Endothelial cell of umbilical vein (primary cell): ENCODE measurements at regions not wholly inside any gene's neighbourhood (a gene's known extent, or its start where the extent isn't known, plus 50 kb on each side); places are given as distances from the start of the nearest gene placed in this dataset.

ENCODE experiments used
- BruUV-seq: library from RNA; stranded (reverse); fragments of 400-500 nt; replicated peaks from 2 replicates; lab custom pipeline; 2021; lab: Mats Ljungman, UMichigan
- CTCF ChIA-PET: fragments of 300-600, 350-600 bp; sonication (Branson Sonifier 250); formaldehyde crosslinking; loops from one replicate; lab custom pipeline; 2021; ENCODE audit warnings: antibody characterized with exemption, inconsistent platforms; lab: Charles Lee
- POLR2A ChIA-PET: fragments of 300-600, 350-600 bp; sonication (Branson Sonifier 250); formaldehyde crosslinking; loops from one replicate; lab custom pipeline; 2021; ENCODE audit warnings: antibody characterized with exemption, inconsistent platforms; lab: Charles Lee
- DNase-seq: peaks from one replicate; pipeline ENCODE4 v3.0.0-alpha.2; 2011; ENCODE audit warnings: low read depth, low spot score
- FAIRE-seq: peaks from 2 replicates; lab custom pipeline; 2011; peaks lifted over from hg19 to GRCh38; lab: Jason Lieb, UNC
- H2AFZ ChIP-seq: 2 replicates; pipeline ENCODE4 v1.6.0; 2012; ENCODE audit warnings: low read depth, low read length, control low read depth, inconsistent platforms
- H3K27ac ChIP-seq: 2 replicates; pipeline ENCODE4 v1.5.1; 2011; ENCODE audit warnings: low read depth, mild to moderate bottlenecking, control low read depth, low read length, moderate library complexity; ENCODE audit not compliant: insufficient read depth
- H3K27me3 ChIP-seq, 2 experiments: 2 replicates each; pipeline versions ENCODE4 v1.6.0 to v1.6.1; 2011; ENCODE audit warnings: low read length in 2 of 2, mixed read lengths in 1 of 2; ENCODE audit not compliant: control insufficient read depth in 2 of 2, insufficient read depth in 2 of 2
- H3K36me3 ChIP-seq, 2 experiments: 2 replicates in 1 of 2; 3 replicates in 1 of 2; pipeline ENCODE4 v1.5.1; 2011; ENCODE audit warnings: low read length in 2 of 2, mild to moderate bottlenecking in 1 of 2, moderate library complexity in 1 of 2; ENCODE audit not compliant: control insufficient read depth in 2 of 2, insufficient read depth in 2 of 2; ENCODE audit errors: extremely low read depth in 1 of 2
- H3K4me1 ChIP-seq: 3 replicates; pipeline ENCODE4 v1.5.1; 2011; ENCODE audit warnings: mild to moderate bottlenecking, low read length; ENCODE audit not compliant: control insufficient read depth, insufficient read depth; ENCODE audit errors: extremely low read depth
- H3K4me2 ChIP-seq: 2 replicates; pipeline ENCODE4 v1.6.1; 2011; ENCODE audit warnings: low read length, control low read depth, mixed read lengths; ENCODE audit not compliant: insufficient read depth
- H3K4me3 ChIP-seq, 3 experiments: fragments of 200-600 bp in 1 of 3; sonication (generic), shearing (Covaris generic) in 1 of 3; replicated peaks in 1 of 3; 2 replicates each; pipeline ENCODE4 v1.5.1; 2011 to 2016; ENCODE audit warnings: control low read depth in 3 of 3, low read length in 3 of 3, mild to moderate bottlenecking in 2 of 3, inconsistent platforms in 1 of 3, low read depth in 1 of 3, moderate library complexity in 1 of 3; ENCODE audit not compliant: insufficient read depth in 1 of 3
- H3K79me2 ChIP-seq: 2 replicates; pipeline ENCODE4 v1.6.0; 2012; ENCODE audit warnings: low read length, inconsistent platforms; ENCODE audit not compliant: control insufficient read depth, insufficient read depth
- H3K9ac ChIP-seq: replicated peaks from 2 replicates; pipeline ENCODE3; 2011; ENCODE audit warnings: low read length, control low read depth; ENCODE audit not compliant: insufficient read depth; ENCODE audit errors: extremely low read depth
- H3K9me1 ChIP-seq: replicated peaks from 3 replicates; pipeline ENCODE4 v1.6.0; 2011; ENCODE audit warnings: mild to moderate bottlenecking, low read length; ENCODE audit not compliant: control insufficient read depth, insufficient read depth; ENCODE audit errors: extremely low read depth
- H3K9me3 ChIP-seq: replicated peaks from 2 replicates; pipeline ENCODE4 v1.5.1; 2012; ENCODE audit warnings: low read length, inconsistent platforms; ENCODE audit not compliant: control insufficient read depth, insufficient read depth
- H4K20me1 ChIP-seq: replicated peaks from 2 replicates; pipeline ENCODE3; 2011; ENCODE audit warnings: mild to moderate bottlenecking, low read length; ENCODE audit not compliant: control insufficient read depth, insufficient read depth; ENCODE audit errors: extremely low read depth
- FOS ChIP-seq: IDR thresholded peaks from 2 replicates; pipeline ENCODE4 v1.6.1; 2011; ENCODE audit warnings: mild to moderate bottlenecking, low read length, moderate library complexity, borderline replicate concordance; ENCODE audit not compliant: insufficient read depth
- JUN ChIP-seq: IDR thresholded peaks from 2 replicates; pipeline ENCODE4 v1.6.1; 2011; ENCODE audit warnings: borderline replicate concordance, low read depth; ENCODE audit not compliant: insufficient read length, insufficient read depth
- MYC ChIP-seq: IDR thresholded peaks from one replicate; pipeline ENCODE4 v1.6.1; 2011; ENCODE audit warnings: mild to moderate bottlenecking, low read depth, low read length
- dilution Hi-C: fragments of 300-500 bp; cut with MboI; formaldehyde crosslinking; loops from one replicate; pipeline ENCODE4 v1.15.0; 2019; ENCODE audit warnings: low sequenced_read_pairs; ENCODE audit not compliant: extremely low pct_ligation_motif_present
- intact Hi-C: fragments of 100-400 bp; cut with micrococcal nuclease; formaldehyde crosslinking; loops from one replicate; pipeline ENCODE4 v1.10.0; 2022
- TF ChIP-seq, protein P1 (sequence below), 2 donors: IDR thresholded peaks; 1 replicate in 1 of 2; 2 replicates in 1 of 2; pipeline ENCODE4 v1.5.1; 2011; ENCODE audit warnings: low read length in 2 of 2, mild to moderate bottlenecking in 2 of 2, moderate library complexity in 2 of 2, control low read depth in 1 of 2, inconsistent platforms in 1 of 2, low read depth in 1 of 2; ENCODE audit not compliant: insufficient read depth in 1 of 2; ENCODE audit errors: extremely low read depth in 1 of 2

DNA sequence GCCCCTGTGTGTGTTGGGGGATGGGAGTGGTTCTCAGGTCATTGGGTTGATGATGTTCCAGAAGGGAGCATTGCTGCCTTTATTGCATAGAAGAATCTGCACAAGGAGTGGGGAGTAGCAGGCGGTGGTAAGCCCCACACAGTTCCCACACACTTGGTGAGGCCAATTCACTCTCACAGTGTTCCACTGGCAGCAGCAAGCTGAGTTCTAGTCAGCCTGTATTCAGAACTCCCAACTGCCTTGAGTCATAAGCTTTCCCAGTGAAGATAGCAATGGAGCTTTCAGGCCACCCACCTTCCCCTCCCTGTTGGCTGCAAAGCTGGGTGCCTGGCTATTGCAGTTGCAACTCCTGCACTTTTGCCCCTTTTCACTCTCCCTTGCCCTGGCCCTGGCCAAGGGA, 181.1 kb upstream of the RBMS3 start:
- no peak overlapping the region for H3K27ac ChIP-seq
- ChIA-PET POLR2A (no interaction called here), CTCF (interaction anchor here (1.3 kb wide), 1 partner anchor 183 kb away, joined by 5 read pairs; no protein-coding TSS in a partner anchor)
- no peak overlapping the region for H3K4me3 ChIP-seq
- H3K9ac ChIP-seq, result no peak overlapping the region
- TF ChIP-seq, protein P1, sequence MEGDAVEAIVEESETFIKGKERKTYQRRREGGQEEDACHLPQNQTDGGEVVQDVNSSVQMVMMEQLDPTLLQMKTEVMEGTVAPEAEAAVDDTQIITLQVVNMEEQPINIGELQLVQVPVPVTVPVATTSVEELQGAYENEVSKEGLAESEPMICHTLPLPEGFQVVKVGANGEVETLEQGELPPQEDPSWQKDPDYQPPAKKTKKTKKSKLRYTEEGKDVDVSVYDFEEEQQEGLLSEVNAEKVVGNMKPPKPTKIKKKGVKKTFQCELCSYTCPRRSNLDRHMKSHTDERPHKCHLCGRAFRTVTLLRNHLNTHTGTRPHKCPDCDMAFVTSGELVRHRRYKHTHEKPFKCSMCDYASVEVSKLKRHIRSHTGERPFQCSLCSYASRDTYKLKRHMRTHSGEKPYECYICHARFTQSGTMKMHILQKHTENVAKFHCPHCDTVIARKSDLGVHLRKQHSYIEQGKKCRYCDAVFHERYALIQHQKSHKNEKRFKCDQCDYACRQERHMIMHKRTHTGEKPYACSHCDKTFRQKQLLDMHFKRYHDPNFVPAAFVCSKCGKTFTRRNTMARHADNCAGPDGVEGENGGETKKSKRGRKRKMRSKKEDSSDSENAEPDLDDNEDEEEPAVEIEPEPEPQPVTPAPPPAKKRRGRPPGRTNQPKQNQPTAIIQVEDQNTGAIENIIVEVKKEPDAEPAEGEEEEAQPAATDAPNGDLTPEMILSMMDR (IDR thresholded peaks at IDR 0.05; ENCODE audit: extremely low read depth in 1 of 2, insufficient read depth in 1 of 2, low read depth in 1 of 2, low read length in 2 of 2), result no peak
- TF ChIP-seq FOS (no peak), MYC (no peak), JUN (no peak)
- no peaks in the 10 kb centered on the region for H3K9me3 ChIP-seq
- intact Hi-C loops, result no loop called here
- BruUV-seq, result no TSS peak
- H3K4me1 ChIP-seq, result no peaks in the 10 kb centered on the region
- no peaks in the 10 kb centered on the region for H3K9me1 ChIP-seq
- DNase-seq (peak; percentile 3), FAIRE-seq (no peak)
- H3K27me3 ChIP-seq, result no peaks in the 10 kb centered on the region
- H3K4me2 ChIP-seq, result no peak overlapping the region
- no peaks in the 10 kb centered on the region for H4K20me1 ChIP-seq
- H2AFZ ChIP-seq, result no peak overlapping the region
- no peaks in the 10 kb centered on the region for H3K36me3 ChIP-seq
- H3K79me2 ChIP-seq, result no peaks in the 10 kb centered on the region
- dilution Hi-C loops, result no loop called here

DNA sequence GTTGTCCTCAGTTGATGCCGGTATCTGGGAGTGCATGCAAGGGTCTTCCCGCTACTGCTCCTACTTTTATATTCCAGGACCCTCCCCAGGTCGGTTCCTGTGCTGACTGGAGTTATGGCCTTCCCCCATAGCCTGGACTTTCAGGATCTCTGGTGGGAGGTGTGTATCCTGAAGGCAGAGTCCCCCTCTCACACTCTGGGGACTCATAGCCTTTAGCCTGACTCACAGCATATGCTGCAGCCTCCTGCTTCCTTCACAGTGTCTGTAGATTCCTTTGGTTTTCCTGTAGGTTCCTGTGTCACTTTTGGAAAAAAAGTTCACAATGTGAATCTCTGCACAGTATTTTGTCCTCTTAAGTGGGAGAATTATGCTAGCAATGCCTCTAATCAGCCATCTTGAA, 180.6 kb upstream of the RBMS3 start:
- no peak overlapping the region for H2AFZ ChIP-seq
- no peaks in the 10 kb centered on the region for H4K20me1 ChIP-seq
- H3K27me3 ChIP-seq, result no peaks in the 10 kb centered on the region
- H3K9ac ChIP-seq, result no peak overlapping the region
- peak; percentile 17 for TF ChIP-seq FOS
- TF ChIP-seq, protein P1 (IDR thresholded peaks at IDR 0.05; ENCODE audit: extremely low read depth in 1 of 2, insufficient read depth in 1 of 2, low read depth in 1 of 2, low read length in 2 of 2), result no peak
- dilution Hi-C loops, result no loop called here
- CTCF ChIA-PET, result interaction anchor here (1.3 kb wide), 1 partner anchor 184 kb away, joined by 5 read pairs; no protein-coding TSS in a partner anchor
- no peaks in the 10 kb centered on the region for H3K36me3 ChIP-seq
- intact Hi-C loops, result no loop called here
- H3K9me1 ChIP-seq, result no peaks in the 10 kb centered on the region
- H3K79me2 ChIP-seq, result no peaks in the 10 kb centered on the region
- no peak overlapping the region for H3K27ac ChIP-seq
- no peak overlapping the region for H3K4me3 ChIP-seq
- FAIRE-seq (no peak), DNase-seq (no peak)
- H3K4me2 ChIP-seq, result no peak overlapping the region
- POLR2A ChIA-PET, result no interaction called here
- no peaks in the 10 kb centered on the region for H3K9me3 ChIP-seq
- no TSS peak for BruUV-seq
- no peaks in the 10 kb centered on the region for H3K4me1 ChIP-seq
